ENCODE measurements at regions not wholly inside any gene's neighbourhood (a gene's known extent, or its start where the extent isn't known, plus 50 kb on each side); places are given as distances from the start of the nearest gene placed in this dataset.

- H3K4me1 ChIP-seq, result no peaks in the 10 kb centered on the region
- peaks cover 8% of the 10 kb centered on the region for H3K9me3 ChIP-seq
- intact Hi-C loops (cut with DNase I), result no loop called here
- DNase-seq (no peak), ATAC-seq (no peak)
- no peak overlapping the region for H3K27ac ChIP-seq
- H3K27me3 ChIP-seq (ENCODE audit: low read depth), result no peaks in the 10 kb centered on the region
- no peak overlapping the region for H3K4me3 ChIP-seq
- TF ChIP-seq CTCF (IDR thresholded peaks at IDR 0.05), result no peak
- no peaks in the 10 kb centered on the region for H3K36me3 ChIP-seq
Measured at GRCh38 chr2:378364-378763, 90.5 kb upstream of the ALKAL2 start.

GRCh38 chr2:377414-377813 is 89.5 kb upstream of the ALKAL2 start:
- Histone ChIP-seq H3K4me3 (no peak overlapping the region), H3K27me3 (ENCODE audit: low read depth) (no peaks in the 10 kb centered on the region), H3K27ac (no peak overlapping the region), H3K36me3 (no peaks in the 10 kb centered on the region), H3K4me1 (no peaks in the 10 kb centered on the region), H3K9me3 (peaks cover 8% of the 10 kb centered on the region)
- intact Hi-C loops (cut with DNase I), result no loop called here
- no peak for DNase-seq
- ATAC-seq, result no peak
- no peak for TF ChIP-seq CTCF (IDR thresholded peaks at IDR 0.05)

GRCh38 chr2:375956-376307 is 88.0 kb upstream of the ALKAL2 start:
- no peaks in the 10 kb centered on the region for H3K4me1 ChIP-seq
- no peak overlapping the region for H3K27ac ChIP-seq
- H3K27me3 ChIP-seq (ENCODE audit: low read depth), result no peaks in the 10 kb centered on the region
- intact Hi-C loops (cut with DNase I), result no loop called here
- H3K9me3 ChIP-seq, result peaks cover 8% of the 10 kb centered on the region
- H3K4me3 ChIP-seq, result no peak overlapping the region
- no peak for TF ChIP-seq CTCF (IDR thresholded peaks at IDR 0.05)
- ATAC-seq, result no peak
- no peak for DNase-seq
- H3K36me3 ChIP-seq, result no peaks in the 10 kb centered on the region

- no peak for TF ChIP-seq CTCF (IDR thresholded peaks at IDR 0.05)
- Histone ChIP-seq H3K27ac (no peak overlapping the region), H3K9me3 (peaks cover 8% of the 10 kb centered on the region), H3K4me3 (no peak overlapping the region), H3K27me3 (ENCODE audit: low read depth) (no peaks in the 10 kb centered on the region), H3K4me1 (no peaks in the 10 kb centered on the region), H3K36me3 (no peaks in the 10 kb centered on the region)
- intact Hi-C loops (cut with DNase I), result no loop called here
- DNase-seq (no peak), ATAC-seq (no peak)
Measured at GRCh38 chr2:375270-375955, 87.5 kb upstream of the ALKAL2 start.

GRCh38 chr2:368386-368785 is 80.5 kb upstream of the ALKAL2 start:
- DNase-seq, result no peak
- Histone ChIP-seq H3K27ac (no peak overlapping the region), H3K4me3 (no peak overlapping the region), H3K27me3 (ENCODE audit: low read depth) (no peaks in the 10 kb centered on the region), H3K36me3 (no peaks in the 10 kb centered on the region), H3K9me3 (no peaks in the 10 kb centered on the region), H3K4me1 (no peaks in the 10 kb centered on the region)
- intact Hi-C loops (cut with DNase I), result no loop called here
- ATAC-seq, result no peak
- TF ChIP-seq CTCF (IDR thresholded peaks at IDR 0.05), result no peak
